Mesendoderm (in vitro differentiated cells): ENCODE measurements at regions not wholly inside any gene's neighbourhood (a gene's known extent, or its start where the extent isn't known, plus 50 kb on each side); places are given as distances from the start of the nearest gene placed in this dataset.

ENCODE experiments used
- DNase-seq: peaks from one replicate; pipeline ENCODE4 v3.0.0; 2013
- H2AK5ac ChIP-seq: 2 replicates; pipeline ENCODE4 v1.6.1; 2013; ENCODE audit warnings: low read length, inconsistent platforms
- H2BK120ac ChIP-seq: 2 replicates; pipeline ENCODE4 v1.6.1; 2013; ENCODE audit warnings: low read depth, mild to moderate bottlenecking, low read length, moderate library complexity, mixed read lengths
- H2BK15ac ChIP-seq: replicated peaks from 2 replicates; pipeline ENCODE4 v1.6.1; 2013; ENCODE audit warnings: low read depth, mild to moderate bottlenecking, moderate library complexity
- H2BK5ac ChIP-seq: 2 replicates; pipeline ENCODE4 v1.6.1; 2013; ENCODE audit warnings: low read length, inconsistent platforms
- H3K18ac ChIP-seq: 2 replicates; pipeline ENCODE4 v1.6.1; 2013; ENCODE audit warnings: mild to moderate bottlenecking, low read length, mixed read lengths
- H3K23ac ChIP-seq: one replicate; pipeline ENCODE4 v1.6.1; 2013; ENCODE audit warnings: low read length
- H3K27ac ChIP-seq: 2 replicates; pipeline ENCODE4 v1.5.1; 2013; ENCODE audit warnings: low read depth, mild to moderate bottlenecking, inconsistent platforms, low read length, moderate library complexity
- H3K27me3 ChIP-seq: 2 replicates; pipeline ENCODE4 v1.6.1; 2013; ENCODE audit warnings: low read length, control low read depth, mild to moderate bottlenecking, inconsistent platforms; ENCODE audit not compliant: insufficient read depth, poor library complexity
- H3K36me3 ChIP-seq: 2 replicates; pipeline ENCODE4 v1.6.1; 2013; ENCODE audit warnings: low read length, inconsistent platforms; ENCODE audit not compliant: control insufficient read depth, insufficient read depth
- H3K4ac ChIP-seq: one replicate; pipeline ENCODE4 v1.6.1; 2013; ENCODE audit warnings: low read depth, mild to moderate bottlenecking, low read length, moderate library complexity
- H3K4me1 ChIP-seq: 2 replicates; pipeline ENCODE4 v1.6.1; 2013; ENCODE audit warnings: low read depth, low read length, inconsistent platforms; ENCODE audit not compliant: control insufficient read depth
- H3K4me2 ChIP-seq: 2 replicates; pipeline ENCODE4 v1.6.1; 2013; ENCODE audit warnings: low read length
- H3K4me3 ChIP-seq: 2 replicates; pipeline ENCODE4 v1.5.1; 2013; ENCODE audit warnings: mild to moderate bottlenecking, low read length
- H3K56ac ChIP-seq: one replicate; pipeline ENCODE4 v1.6.1; 2013; ENCODE audit warnings: low read length
- H3K79me1 ChIP-seq: 2 replicates; pipeline ENCODE4 v1.6.1; 2013; ENCODE audit warnings: low read length, inconsistent platforms
- H3K79me2 ChIP-seq: 2 replicates; pipeline ENCODE4 v1.6.1; 2013; ENCODE audit warnings: mild to moderate bottlenecking, low read length; ENCODE audit not compliant: control insufficient read depth, insufficient read depth
- H3K9ac ChIP-seq: 2 replicates; pipeline ENCODE4 v1.6.1; 2013; ENCODE audit warnings: low read length, inconsistent platforms
- H4K5ac ChIP-seq: one replicate; pipeline ENCODE4 v1.6.1; 2013; ENCODE audit warnings: low read length
- H4K8ac ChIP-seq: one replicate; pipeline ENCODE4 v1.6.1; 2013; ENCODE audit warnings: low read depth, mild to moderate bottlenecking, control low read depth, low read length, moderate library complexity
- WGBS: extraction: QIAGEN DNeasy Blood & Tissue Kit; methylation state at CpG from one replicate; pipeline ENCODE4 v1.1.7; 2013; ENCODE audit warnings: low lambda C conversion rate, missing lambda C conversion rate; ENCODE audit not compliant: insufficient coverage; ENCODE audit errors: extremely low coverage; 5-methylcytosine and 5-hydroxymethylcytosine counted together

DNA sequence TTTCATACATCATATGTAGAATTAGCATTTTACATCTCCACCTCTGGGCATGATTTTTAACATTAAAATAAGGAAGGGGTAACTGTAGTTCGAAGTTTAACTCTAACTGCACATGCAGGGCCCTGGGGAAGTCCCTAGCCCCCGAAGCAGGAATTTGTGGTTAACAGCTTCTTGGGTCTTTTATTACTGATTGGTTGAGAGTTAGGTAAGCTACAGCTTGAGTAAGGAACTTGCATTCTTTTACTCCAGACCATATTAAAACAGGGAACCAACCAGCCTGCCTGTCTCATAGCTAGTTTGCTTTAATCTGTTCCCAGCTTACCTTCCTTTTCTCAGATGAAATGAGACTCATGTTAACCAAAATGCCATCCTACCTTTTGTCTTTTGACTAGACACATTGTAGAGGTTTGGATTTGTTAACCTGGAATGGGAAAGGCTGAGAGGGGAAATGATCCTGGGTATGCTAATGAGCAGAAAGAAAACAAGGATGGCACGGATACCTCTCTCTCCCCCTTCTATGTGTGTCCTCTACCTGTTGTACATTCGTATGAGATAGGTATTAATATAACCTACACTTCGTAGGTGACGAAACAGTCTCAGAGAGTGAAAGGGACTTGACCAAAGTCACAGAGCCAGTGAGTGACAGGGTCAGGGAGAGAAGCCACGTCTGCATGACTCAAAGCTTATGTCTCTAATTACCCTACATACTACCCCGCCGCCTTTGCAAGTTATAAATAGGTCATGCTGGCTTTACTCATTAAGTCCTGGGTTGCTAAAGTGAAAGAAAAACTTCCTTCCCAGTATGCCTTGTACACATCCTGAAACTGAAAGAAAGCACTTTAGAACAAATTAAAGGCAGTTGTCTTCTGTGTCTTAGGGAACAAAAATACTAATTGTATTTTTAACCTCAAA, 119.5 kb upstream of the AFF2 start:
- DNase-seq: peak; percentile 35
- no CpG with 5 or more reads among the region's 9 CpGs for WGBS

DNA sequence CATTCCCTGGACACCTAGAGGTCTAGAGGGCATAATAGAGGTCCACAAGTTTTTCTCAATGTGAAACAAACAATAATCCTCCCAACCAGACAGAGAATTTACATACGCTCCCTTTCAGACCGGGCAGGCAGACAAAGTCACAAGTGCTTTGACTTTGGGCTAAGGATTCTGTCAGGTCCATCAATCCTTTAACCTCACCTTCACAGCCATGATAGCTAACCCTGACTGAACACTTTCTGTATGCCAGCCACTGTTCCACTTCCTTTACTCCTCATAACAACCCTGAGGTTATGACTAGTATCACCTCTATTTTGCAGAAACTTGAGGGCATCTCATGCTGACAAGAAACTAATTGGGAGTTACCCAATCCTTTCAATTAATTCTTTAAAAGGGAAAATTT, 118.8 kb upstream of the AFF2 start:
- Histone ChIP-seq H2BK15ac (no peak overlapping the region), H2BK120ac (no peak overlapping the region), H3K27ac (no peak overlapping the region), H3K4me3 (no peak overlapping the region), H3K18ac (no peak overlapping the region), H3K27me3 (no peaks in the 10 kb centered on the region), H3K4me1 (no peaks in the 10 kb centered on the region), H4K8ac (no peak overlapping the region), H2AK5ac (no peak overlapping the region), H3K9ac (no peak overlapping the region), H3K36me3 (no peaks in the 10 kb centered on the region), H3K4me2 (no peak overlapping the region), H3K56ac (no peak overlapping the region), H3K79me2 (no peaks in the 10 kb centered on the region), H3K4ac (no peak overlapping the region), H4K5ac (no peak overlapping the region), H3K79me1 (no peaks in the 10 kb centered on the region), H3K23ac (no peak overlapping the region), H2BK5ac (no peak overlapping the region)
- no CpG with 5 or more reads among the region's 2 CpGs for WGBS
- DNase-seq: no peak

More for the DNA sequence above, 119.5 kb upstream of the AFF2 start:
- H4K8ac ChIP-seq: no peak overlapping the region
- H3K36me3 ChIP-seq: no peaks in the 10 kb centered on the region
- no peaks in the 10 kb centered on the region for H3K27me3 ChIP-seq
- no peak overlapping the region for H3K27ac ChIP-seq
- H2AK5ac ChIP-seq: no peak overlapping the region
- H3K9ac ChIP-seq: no peak overlapping the region
- H3K56ac ChIP-seq: no peak overlapping the region
- H2BK120ac ChIP-seq: no peak overlapping the region
- H3K4ac ChIP-seq: no peak overlapping the region
- H3K4me2 ChIP-seq: no peak overlapping the region
- no peak overlapping the region for H2BK5ac ChIP-seq
- H3K4me1 ChIP-seq: no peaks in the 10 kb centered on the region
- H3K23ac ChIP-seq: no peak overlapping the region
- H3K4me3 ChIP-seq: no peak overlapping the region
- H4K5ac ChIP-seq: no peak overlapping the region
- H3K79me1 ChIP-seq: no peaks in the 10 kb centered on the region
- no peak overlapping the region for H3K18ac ChIP-seq
- no peaks in the 10 kb centered on the region for H3K79me2 ChIP-seq
- H2BK15ac ChIP-seq: no peak overlapping the region

DNA sequence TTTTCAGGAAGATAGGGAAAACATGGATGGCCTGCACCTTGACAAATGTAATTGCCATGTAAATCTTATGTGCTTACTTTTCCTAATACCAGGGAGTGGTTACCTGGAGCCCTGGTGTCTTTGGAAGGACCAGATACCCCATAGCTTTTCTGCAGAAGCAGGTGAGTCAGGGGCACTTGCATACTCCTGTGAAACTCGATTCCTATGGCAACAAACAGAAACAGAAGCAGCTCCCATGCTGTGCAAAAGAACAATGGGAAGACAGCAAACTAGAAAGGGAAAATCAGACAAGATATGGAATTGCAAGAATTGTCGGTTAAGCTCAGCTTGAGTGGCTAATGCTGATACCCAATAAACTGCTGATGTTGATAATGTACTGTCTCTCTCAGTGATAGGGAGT, 117.4 kb upstream of the AFF2 start:
- Histone ChIP-seq H2BK5ac (no peak overlapping the region), H3K27me3 (no peaks in the 10 kb centered on the region), H3K56ac (no peak overlapping the region), H3K79me1 (no peaks in the 10 kb centered on the region), H3K4me1 (no peaks in the 10 kb centered on the region), H2BK120ac (no peak overlapping the region), H3K4me3 (no peak overlapping the region), H3K23ac (no peak overlapping the region), H4K5ac (no peak overlapping the region), H3K18ac (no peak overlapping the region), H3K36me3 (no peaks in the 10 kb centered on the region), H2BK15ac (no peak overlapping the region), H3K79me2 (no peaks in the 10 kb centered on the region), H4K8ac (no peak overlapping the region), H3K27ac (no peak overlapping the region), H3K4me2 (no peak overlapping the region), H3K9ac (no peak overlapping the region), H2AK5ac (no peak overlapping the region), H3K4ac (no peak overlapping the region)
- no CpG with 5 or more reads among the region's 2 CpGs for WGBS
- DNase-seq: peak; percentile 79

DNA sequence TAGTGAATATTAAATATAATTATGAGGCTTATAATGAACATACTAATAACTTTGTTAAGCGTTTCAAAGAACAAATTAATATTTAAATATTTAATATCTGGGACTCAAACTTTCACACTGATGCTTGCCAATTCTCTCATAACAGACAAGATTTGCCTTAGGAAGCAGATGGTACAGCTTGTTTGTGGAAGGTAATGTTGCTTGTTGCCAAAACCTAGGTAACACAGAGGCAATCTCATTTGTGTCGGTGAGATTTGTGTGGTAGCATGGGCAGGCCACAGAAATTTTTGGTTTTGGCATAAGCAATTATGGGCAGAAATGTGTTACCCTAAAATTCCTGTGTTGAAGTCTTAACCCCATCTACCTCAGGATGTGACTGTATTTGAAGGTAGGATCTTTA, 114.9 kb upstream of the AFF2 start:
- Histone ChIP-seq H3K79me2 (no peaks in the 10 kb centered on the region), H3K23ac (no peak overlapping the region), H3K27me3 (no peaks in the 10 kb centered on the region), H3K4me2 (no peak overlapping the region), H3K36me3 (no peaks in the 10 kb centered on the region), H2BK15ac (no peak overlapping the region), H4K5ac (no peak overlapping the region), H4K8ac (no peak overlapping the region), H3K56ac (no peak overlapping the region), H2AK5ac (no peak overlapping the region), H3K79me1 (no peaks in the 10 kb centered on the region), H3K4me1 (no peaks in the 10 kb centered on the region), H3K27ac (no peak overlapping the region), H3K4me3 (no peak overlapping the region), H2BK5ac (no peak overlapping the region), H3K9ac (no peak overlapping the region), H3K4ac (no peak overlapping the region), H3K18ac (no peak overlapping the region), H2BK120ac (no peak overlapping the region)
- no CpG with 5 or more reads among the region's 2 CpGs for WGBS
- no peak for DNase-seq

DNA sequence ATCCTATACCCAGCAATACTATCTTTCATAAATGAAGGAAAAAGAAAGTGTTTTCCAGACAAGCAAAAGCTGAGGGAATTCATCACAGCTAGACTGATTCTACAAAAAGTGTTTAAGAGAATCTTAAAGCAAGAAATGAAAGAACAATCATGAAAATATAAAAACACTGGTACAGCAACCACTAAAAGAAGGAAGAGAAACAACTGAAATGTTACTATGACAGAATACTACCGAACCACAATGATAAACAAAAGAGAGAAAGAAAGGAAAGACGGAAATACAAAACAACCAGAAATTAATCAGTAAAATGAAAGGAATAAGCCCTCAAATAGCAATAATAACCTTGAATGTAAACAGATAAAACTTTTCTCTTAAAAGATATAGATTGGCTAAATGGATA, 110.8 kb upstream of the AFF2 start:
- no peaks in the 10 kb centered on the region for H3K27me3 ChIP-seq
- no peak overlapping the region for H3K4me2 ChIP-seq
- H2AK5ac ChIP-seq: no peak overlapping the region
- H3K23ac ChIP-seq: no peak overlapping the region
- H3K79me1 ChIP-seq: no peaks in the 10 kb centered on the region
- H3K79me2 ChIP-seq: no peaks in the 10 kb centered on the region
- no peak overlapping the region for H3K27ac ChIP-seq
- no peak overlapping the region for H4K5ac ChIP-seq
- no peak overlapping the region for H3K18ac ChIP-seq
- H3K56ac ChIP-seq: no peak overlapping the region
- H2BK15ac ChIP-seq: no peak overlapping the region
- H3K4me1 ChIP-seq: no peaks in the 10 kb centered on the region
- H2BK120ac ChIP-seq: no peak overlapping the region
- H3K36me3 ChIP-seq: no peaks in the 10 kb centered on the region
- H2BK5ac ChIP-seq: no peak overlapping the region
- H3K9ac ChIP-seq: no peak overlapping the region
- no peak overlapping the region for H3K4me3 ChIP-seq
- WGBS: no CpG with 5 or more reads among the region's 2 CpGs
- H3K4ac ChIP-seq: no peak overlapping the region
- DNase-seq: no peak
- no peak overlapping the region for H4K8ac ChIP-seq

DNA sequence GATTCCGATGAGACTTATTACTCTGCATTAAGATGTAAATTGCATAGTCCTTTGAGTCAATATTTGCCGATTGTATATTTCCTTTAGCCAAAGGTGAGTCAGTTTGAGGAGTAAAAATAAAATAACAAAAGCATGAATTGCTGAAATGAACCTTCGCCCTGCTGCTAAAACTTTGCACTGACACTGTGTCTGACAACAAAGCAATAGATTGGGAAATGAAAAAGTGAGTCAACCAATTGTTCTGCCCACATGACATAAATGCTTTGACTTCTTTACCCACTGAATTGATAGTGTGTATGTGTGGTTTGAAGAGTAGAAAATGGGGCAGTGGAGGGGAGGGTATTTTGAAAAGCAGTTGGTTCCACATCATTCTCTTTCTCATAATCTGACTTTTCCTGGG, 88.4 kb upstream of the AFF2 start:
- H3K4ac ChIP-seq: no peak overlapping the region
- H2BK120ac ChIP-seq: no peak overlapping the region
- no peak overlapping the region for H3K27ac ChIP-seq
- no peak for DNase-seq
- no peak overlapping the region for H3K56ac ChIP-seq
- no CpG with 5 or more reads among the region's 3 CpGs for WGBS
- H3K4me2 ChIP-seq: no peak overlapping the region
- no peaks in the 10 kb centered on the region for H3K79me1 ChIP-seq
- H4K5ac ChIP-seq: no peak overlapping the region
- no peak overlapping the region for H3K18ac ChIP-seq
- H3K4me3 ChIP-seq: no peak overlapping the region
- H2BK5ac ChIP-seq: no peak overlapping the region
- H3K9ac ChIP-seq: no peak overlapping the region
- H3K36me3 ChIP-seq: no peaks in the 10 kb centered on the region
- H3K23ac ChIP-seq: no peak overlapping the region
- H2AK5ac ChIP-seq: no peak overlapping the region
- H3K79me2 ChIP-seq: no peaks in the 10 kb centered on the region
- no peak overlapping the region for H4K8ac ChIP-seq
- no peak overlapping the region for H2BK15ac ChIP-seq
- H3K27me3 ChIP-seq: no peaks in the 10 kb centered on the region
- H3K4me1 ChIP-seq: no peaks in the 10 kb centered on the region
